ENCODE measurements at regions not wholly inside any gene's neighbourhood (a gene's known extent, or its start where the extent isn't known, plus 50 kb on each side); places are given as distances from the start of the nearest gene placed in this dataset.

GRCh38 chr11:79678780-79679452 is 238.1 kb upstream of the TENM4 start:
- DNase-seq (ENCODE audit: low read depth in 2 of 2), result no peak

GRCh38 chr11:79676396-79676795 is 235.6 kb upstream of the TENM4 start:
- DNase-seq (ENCODE audit: low read depth in 2 of 2), result no peak

DNA sequence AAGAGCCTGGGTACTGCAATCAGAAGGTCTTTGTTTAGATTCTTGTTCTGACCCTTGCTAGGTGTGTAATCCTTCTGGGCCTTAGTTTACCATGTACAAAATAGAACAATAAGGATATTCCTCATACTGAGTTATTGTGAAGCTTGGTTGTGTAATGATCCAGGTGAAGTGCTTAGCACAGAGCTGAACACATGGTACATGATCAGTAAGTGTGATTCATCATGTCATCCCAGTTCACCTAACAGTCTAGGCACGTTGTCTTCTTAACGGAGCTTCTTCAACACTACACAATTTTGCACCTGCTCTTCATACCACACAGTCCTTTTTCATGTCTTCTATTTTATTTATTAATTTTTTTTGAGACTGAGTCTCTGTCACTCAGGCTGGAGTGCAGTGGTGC is 234.3 kb upstream of the TENM4 start:
- DNase-seq (ENCODE audit: low read depth in 2 of 2), result no peak

- no peak for DNase-seq (ENCODE audit: low read depth in 2 of 2)
These were observed 232.0 kb upstream of the TENM4 start for GRCh38 chr11:79672786-79673185.

DNA sequence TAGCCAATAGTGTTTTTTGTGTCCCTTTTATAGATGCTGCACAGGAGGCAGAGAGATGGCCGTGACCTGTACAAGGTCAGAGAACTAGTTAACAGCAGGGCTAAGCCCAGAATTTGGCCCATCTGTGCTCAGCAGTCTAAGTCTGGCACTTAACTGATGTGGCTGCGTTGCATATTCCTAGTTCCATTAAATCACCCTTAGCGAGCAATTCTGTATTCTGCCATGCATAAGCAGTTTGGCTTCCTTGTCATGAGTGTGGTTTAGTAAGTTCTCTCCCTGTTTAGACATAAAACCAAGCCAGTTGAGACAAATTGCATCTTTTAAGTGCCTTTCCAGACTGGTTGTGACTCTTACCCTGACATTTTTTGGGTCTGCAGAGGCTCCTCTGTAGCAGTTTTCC is 230.6 kb upstream of the TENM4 start:
- DNase-seq (ENCODE audit: low read depth in 2 of 2), result no peak

- DNase-seq (ENCODE audit: low read depth in 2 of 2), result no peak
These were observed 230.1 kb upstream of the TENM4 start for GRCh38 chr11:79670882-79671281.

- no peak for DNase-seq (ENCODE audit: low read depth in 2 of 2)
These were observed 227.7 kb upstream of the TENM4 start for GRCh38 chr11:79668575-79668974.

GRCh38 chr11:79667380-79667779 is 226.6 kb upstream of the TENM4 start:
- DNase-seq (ENCODE audit: low read depth in 2 of 2), result no peak

GRCh38 chr11:79663017-79663416 is 222.2 kb upstream of the TENM4 start:
- DNase-seq (ENCODE audit: low read depth in 2 of 2), result no peak

- DNase-seq (ENCODE audit: low read depth in 2 of 2), result no peak
These were observed 220.5 kb upstream of the TENM4 start for GRCh38 chr11:79661373-79661772.

DNA sequence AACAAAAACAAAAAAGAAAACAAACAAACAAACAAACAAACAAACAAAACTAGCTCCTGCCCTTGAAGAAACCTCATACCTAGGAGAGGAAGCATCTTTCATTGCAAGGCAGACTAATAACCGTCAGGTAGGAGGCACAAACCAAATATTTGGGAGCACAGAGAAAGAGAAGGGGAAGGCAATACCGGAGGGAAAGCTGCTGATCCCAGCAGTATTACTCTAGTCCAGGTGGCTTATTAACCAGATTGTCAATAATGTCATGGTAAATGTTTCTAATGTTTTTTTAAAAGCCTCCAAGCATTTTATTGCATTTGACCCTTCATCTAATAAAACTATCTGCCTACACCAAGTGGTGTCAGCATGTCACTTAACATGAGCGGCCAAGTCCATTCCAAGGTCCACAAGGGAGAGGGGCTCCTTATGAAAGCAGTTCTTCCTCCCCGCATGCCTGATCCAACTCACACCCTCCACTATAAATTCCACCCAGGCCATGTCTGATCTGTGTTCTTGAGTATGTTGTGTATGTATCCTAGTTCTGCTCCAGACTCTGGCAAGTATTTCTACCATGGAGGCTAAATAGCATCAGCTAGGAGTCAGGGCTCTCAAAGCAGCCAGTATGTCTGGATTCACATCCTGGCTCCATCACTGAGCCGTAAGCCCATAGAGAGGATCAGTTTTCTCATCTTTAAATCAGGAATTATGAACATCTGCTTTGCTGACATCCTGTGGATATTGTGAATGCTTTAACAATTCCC is 208.1 kb upstream of the TENM4 start:
- DNase-seq (ENCODE audit: low read depth in 2 of 2), result no peak

GRCh38 chr11:79637219-79637618 is 196.4 kb upstream of the TENM4 start:
- DNase-seq (ENCODE audit: low read depth in 2 of 2), result no peak

DNA sequence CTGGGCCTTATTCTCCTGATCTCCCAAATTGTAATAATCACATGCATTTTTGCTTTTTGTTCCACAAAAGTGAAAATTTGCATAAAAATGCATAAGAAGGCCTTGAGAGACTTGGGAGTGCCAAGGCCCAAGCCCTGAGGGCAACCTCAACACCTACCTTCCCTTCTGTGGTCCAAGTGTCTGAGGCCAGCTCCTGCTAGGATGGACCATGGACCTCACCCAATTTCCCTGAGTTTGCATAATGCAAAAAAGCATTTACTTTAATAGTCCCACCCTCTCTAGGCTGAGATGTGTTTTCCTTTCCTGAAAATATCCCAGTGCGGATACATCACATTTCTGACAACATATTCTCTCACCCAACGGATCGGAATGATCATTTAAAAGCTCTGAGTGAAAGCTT is 194.1 kb upstream of the TENM4 start:
- no peak for DNase-seq (ENCODE audit: low read depth in 2 of 2)

GRCh38 chr11:79627281-79627680 is 186.5 kb upstream of the TENM4 start:
- DNase-seq (ENCODE audit: low read depth in 2 of 2), result no peak

GRCh38 chr11:79626135-79627075 is 185.6 kb upstream of the TENM4 start:
- DNase-seq (ENCODE audit: low read depth in 2 of 2), result no peak

GRCh38 chr11:79623375-79623774 is 182.5 kb upstream of the TENM4 start:
- DNase-seq (ENCODE audit: low read depth in 2 of 2), result no peak

DNA sequence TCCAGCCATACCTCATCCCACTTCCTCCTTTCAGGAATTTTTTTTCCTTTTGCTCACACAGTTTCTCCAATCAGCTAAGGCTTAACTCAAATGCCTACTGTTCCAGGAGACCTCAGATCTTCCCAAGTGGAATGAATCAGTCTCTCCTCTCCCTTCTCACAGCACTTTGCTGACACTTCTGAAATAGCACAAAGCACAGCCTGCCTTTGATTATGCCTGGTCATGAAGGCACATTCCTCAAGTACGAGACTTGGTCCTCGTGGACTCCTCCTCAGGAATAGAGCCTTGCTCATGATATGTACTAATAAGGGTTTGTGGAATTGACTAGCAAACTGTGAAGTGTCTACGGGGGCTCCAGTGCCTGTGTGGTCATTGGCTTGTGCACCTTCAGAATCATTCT is 176.7 kb upstream of the TENM4 start:
- DNase-seq (ENCODE audit: low read depth in 2 of 2), result no peak

- no peak for DNase-seq (ENCODE audit: low read depth in 2 of 2)
These were observed 175.6 kb upstream of the TENM4 start for GRCh38 chr11:79616392-79616851.

- DNase-seq (ENCODE audit: low read depth in 2 of 2), result no peak
These were observed 174.6 kb upstream of the TENM4 start for GRCh38 chr11:79615425-79615824.

DNA sequence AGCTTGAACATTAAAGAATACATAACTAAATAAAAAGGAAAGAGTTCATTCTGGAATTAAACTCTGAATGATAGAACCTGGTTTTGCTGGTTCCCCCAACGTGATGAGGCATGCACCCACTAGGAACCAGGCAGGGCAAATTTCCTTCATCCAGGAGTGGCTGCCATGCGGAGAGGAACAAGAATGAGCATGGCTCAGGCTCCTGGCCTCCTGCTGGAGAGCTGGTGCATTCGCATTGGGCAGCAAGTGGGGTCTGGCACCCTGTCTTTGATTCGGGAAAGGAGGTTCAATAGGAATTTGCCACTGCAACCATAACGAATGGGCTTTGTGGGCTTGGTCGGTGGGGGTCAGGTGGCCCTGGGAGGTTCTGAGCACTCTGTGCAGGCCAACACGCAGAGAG is 169.8 kb upstream of the TENM4 start:
- no peak for DNase-seq (ENCODE audit: low read depth in 2 of 2)

GRCh38 chr11:79610139-79610538 is 169.3 kb upstream of the TENM4 start:
- no peak for DNase-seq (ENCODE audit: low read depth in 2 of 2)

DNA sequence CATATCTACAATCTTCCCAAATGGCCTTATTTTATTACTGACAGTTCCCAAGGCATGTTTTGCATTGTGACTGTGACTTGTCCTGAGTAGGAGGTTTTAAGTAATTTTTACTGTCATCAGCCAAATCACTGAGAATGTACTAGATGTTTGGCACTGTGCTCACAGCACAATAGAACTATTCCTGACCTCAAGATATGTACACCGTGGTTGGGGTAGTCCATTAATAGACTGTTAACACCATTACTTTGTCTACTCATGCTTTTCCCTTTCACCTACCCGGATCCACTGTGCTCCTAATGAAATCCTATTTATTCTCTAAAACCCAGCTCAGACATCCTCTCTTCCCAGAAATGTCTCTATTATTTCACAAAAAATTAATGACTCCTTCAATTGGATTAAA is 168.7 kb upstream of the TENM4 start:
- DNase-seq (ENCODE audit: low read depth in 2 of 2), result no peak
